DMS53 treated with DMSO at 0.1 percent for 48 hours (cell line): ENCODE measurements at regions not wholly inside any gene's neighbourhood (a gene's known extent, or its start where the extent isn't known, plus 50 kb on each side); places are given as distances from the start of the nearest gene placed in this dataset.
"Not testable (repeated sequence)": the region's sequence is repeated elsewhere in the genome, so short reads cannot be mapped to it uniquely, and the experiment has no call there.

Source experiments
- DNase-seq: peaks from one replicate; lab custom pipeline; 2025; ENCODE audit not compliant: unreplicated experiment; lab: John Stamatoyannopoulos, UW

- DNase-seq: no peak
These were observed 172.3 kb upstream of the PPP1R26 start for GRCh38 chr9:135307300-135307699.

DNA sequence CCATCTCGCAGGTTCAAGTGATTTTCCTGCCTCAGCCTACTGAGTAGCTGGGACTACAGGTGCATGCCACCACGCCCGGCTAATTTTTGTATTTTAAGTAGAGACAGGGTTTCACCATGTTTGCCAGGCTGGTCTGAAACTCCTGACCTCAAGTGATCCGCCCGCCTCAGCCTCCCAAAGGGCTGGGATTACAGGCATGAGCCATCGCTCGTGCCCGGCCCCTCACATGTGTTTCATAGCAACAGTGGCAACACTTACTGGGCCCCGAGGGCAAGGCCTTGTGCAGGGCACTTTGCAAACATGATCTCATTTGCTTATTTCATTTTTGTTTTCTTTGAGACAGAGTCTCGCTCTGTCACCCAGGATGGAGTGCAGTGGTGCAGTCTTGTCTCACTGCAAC lies 171.7 kb upstream of the PPP1R26 start:
- not testable (repeated sequence) for DNase-seq

GRCh38 chr9:135308821-135309762 lies 170.5 kb upstream of the PPP1R26 start:
- no peak for DNase-seq

DNA sequence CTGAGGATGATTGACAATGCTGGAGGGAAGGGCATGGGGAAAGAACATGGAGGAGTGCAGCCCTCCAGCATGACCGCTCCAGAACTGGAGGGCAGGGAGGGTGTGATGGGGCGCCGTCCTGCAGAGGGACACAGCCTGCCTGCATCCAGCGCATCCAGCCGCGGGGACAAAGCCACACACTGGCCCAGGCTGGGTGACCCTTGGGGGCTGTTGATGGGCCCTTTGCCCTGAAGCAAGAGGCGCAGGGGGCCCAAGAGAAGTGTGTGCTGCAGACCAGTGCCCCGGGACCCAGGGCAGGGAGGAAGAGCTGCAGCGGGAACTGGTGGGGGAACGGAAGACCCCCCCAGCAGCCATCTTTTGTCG lies 169.8 kb upstream of the PPP1R26 start:
- no peak for DNase-seq

GRCh38 chr9:135310134-135310533 lies 169.4 kb upstream of the PPP1R26 start:
- no peak for DNase-seq

DNA sequence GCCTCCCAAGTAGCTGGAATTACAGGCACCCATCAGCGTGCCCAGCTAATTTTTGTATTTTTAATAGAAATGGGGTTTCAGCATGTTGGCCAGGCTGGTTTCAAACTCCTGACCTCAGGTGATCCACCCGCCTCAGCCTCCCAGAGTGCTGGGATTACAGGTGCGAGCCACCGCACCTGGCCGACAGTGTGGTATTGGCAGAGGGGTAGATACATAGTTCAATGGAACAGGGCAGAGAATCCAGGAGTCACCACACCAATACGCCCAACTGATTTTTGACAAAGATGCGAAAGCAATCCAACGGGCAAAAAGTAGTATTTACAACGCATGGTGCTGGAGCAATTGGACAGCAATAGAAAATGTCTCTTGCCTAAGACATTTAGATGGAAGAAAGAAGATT lies 164.0 kb upstream of the PPP1R26 start:
- DNase-seq: no peak

- no peak for DNase-seq
These were observed 159.3 kb upstream of the PPP1R26 start for GRCh38 chr9:135320331-135320730.

- DNase-seq: no peak
These were observed 158.6 kb upstream of the PPP1R26 start for GRCh38 chr9:135320943-135321342.

GRCh38 chr9:135321580-135321979 lies 158.0 kb upstream of the PPP1R26 start:
- DNase-seq: no peak

GRCh38 chr9:135324329-135324728 lies 155.3 kb upstream of the PPP1R26 start:
- DNase-seq: no peak

DNA sequence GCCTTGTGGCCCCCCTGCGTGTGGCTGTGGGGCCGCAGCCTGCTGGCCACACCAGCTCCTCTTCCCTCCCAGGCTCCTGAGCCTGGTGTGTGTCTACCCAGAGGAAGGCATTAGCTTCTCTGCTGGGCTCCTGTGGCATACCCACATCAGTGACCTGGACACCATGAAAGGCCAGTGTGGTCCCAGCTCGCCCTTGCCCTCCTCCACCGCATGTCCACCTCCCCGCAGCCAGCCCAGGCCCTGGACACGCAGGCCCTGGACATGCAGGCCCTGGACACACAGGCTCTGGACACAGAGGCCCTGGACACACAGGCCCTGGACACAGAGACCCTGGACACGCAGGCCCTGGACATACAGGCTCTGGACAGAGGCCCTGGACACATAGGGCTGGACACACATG lies 153.4 kb upstream of the PPP1R26 start:
- no peak for DNase-seq

DNA sequence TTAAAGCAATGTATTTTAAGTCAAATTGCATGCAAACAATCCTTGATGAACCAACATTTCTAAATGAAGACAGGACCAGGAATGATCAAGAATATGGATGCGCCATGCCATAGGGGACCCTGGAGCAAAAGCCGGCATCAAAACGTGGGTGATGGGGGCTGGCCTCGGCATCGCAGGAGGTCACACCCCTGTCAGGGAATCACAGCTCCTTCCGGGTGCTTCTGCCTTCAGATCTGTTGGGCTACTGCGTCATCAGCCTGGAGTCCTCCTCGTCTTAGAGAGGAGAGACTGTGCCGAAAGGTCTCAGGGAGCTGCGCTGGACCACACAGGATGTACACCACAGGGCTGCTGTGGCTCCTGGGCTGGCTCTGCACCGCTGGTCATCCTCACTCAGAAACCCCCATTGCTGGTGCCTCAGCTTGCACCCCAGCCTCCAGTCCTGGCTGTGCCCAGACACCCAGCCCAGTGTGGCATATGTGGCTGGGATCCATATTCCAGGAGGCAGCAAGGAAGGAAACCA lies 152.9 kb upstream of the PPP1R26 start:
- DNase-seq: no peak

GRCh38 chr9:135328485-135329417 lies 150.8 kb upstream of the PPP1R26 start:
- DNase-seq: no peak

GRCh38 chr9:135329571-135330306 lies 149.8 kb upstream of the PPP1R26 start:
- no peak for DNase-seq

DNA sequence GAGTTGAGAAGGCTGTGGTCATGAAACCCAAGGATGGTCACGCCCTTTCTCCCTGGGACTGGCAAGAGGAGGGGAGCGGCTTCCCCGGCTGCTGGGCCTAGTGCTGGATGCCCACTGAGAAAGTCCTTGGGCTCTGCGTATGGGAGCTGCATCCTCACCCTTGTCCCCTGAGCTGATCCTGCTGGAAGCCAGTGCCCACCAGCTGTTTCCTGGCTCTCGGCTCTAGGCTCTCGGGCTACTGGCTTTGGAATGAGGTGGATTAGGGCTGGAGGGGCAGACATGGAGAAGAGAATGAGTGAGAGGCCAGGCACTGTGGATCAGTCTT lies 149.3 kb upstream of the PPP1R26 start:
- no peak for DNase-seq

GRCh38 chr9:135330685-135331590 lies 148.6 kb upstream of the PPP1R26 start:
- DNase-seq: no peak

GRCh38 chr9:135332516-135332915 lies 147.1 kb upstream of the PPP1R26 start:
- no peak for DNase-seq

- no peak for DNase-seq
These were observed 146.4 kb upstream of the PPP1R26 start for GRCh38 chr9:135332979-135333748.

DNA sequence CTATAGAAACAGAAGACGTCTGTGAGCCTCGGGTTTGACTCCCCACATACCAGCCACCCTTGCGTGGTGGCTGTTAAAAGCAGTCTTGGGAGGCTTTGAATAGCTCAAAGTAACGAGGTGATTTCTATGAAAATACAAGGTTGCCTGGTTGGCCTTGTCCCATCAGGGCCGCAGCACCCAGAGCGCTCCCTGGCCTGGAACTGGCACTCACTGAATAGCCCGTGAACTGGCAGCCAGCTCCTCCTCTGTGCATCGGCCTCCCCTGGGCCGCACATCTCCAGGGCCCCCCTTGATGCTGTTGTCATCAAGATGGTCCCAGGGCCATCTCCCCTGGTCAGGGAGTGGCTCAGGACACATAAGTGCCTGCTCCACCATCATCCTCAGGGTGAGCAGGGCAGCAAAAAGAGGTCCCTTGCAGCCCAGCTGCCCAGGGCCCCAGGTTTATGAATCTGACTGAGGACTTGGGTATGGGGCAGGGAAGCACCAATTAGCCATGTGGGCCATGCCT lies 144.6 kb upstream of the PPP1R26 start:
- no peak for DNase-seq
